HG03571 (cell line): ENCODE measurements at regions not wholly inside any gene's neighbourhood (a gene's known extent, or its start where the extent isn't known, plus 50 kb on each side); places are given as distances from the start of the nearest gene placed in this dataset.

Source experiments
- ATAC-seq: cut with Tn5 transposase; IDR thresholded peaks from one replicate; pipeline ENCODE4 v1.9.1; 2021; ENCODE audit not compliant: unreplicated experiment

GRCh38 chr10:128280271-128280670 is 154.0 kb upstream of the MKI67 start:
- no peak for ATAC-seq

GRCh38 chr10:128281343-128281742 is 155.1 kb upstream of the MKI67 start:
- no peak for ATAC-seq

- ATAC-seq = no peak
Measured at GRCh38 chr10:128281861-128282260, 155.6 kb upstream of the MKI67 start.

- no peak for ATAC-seq
Measured at GRCh38 chr10:128286141-128286761, 160.0 kb upstream of the MKI67 start.

GRCh38 chr10:128286762-128287500 is 160.7 kb upstream of the MKI67 start:
- no peak for ATAC-seq

GRCh38 chr10:128287921-128288320 is 161.7 kb upstream of the MKI67 start:
- ATAC-seq = no peak

GRCh38 chr10:128289621-128290020 is 163.4 kb upstream of the MKI67 start:
- no peak for ATAC-seq

- no peak for ATAC-seq
Measured at GRCh38 chr10:128295003-128295402, 168.8 kb upstream of the MKI67 start.

- ATAC-seq = no peak
Measured at GRCh38 chr10:128296253-128297007, 170.2 kb upstream of the MKI67 start.

GRCh38 chr10:128297709-128298378 is 171.6 kb upstream of the MKI67 start:
- ATAC-seq = no peak

GRCh38 chr10:128298587-128298986 is 172.4 kb upstream of the MKI67 start:
- ATAC-seq = no peak

- no peak for ATAC-seq
Measured at GRCh38 chr10:128300290-128300824, 174.1 kb upstream of the MKI67 start.

GRCh38 chr10:128301051-128301450 is 174.8 kb upstream of the MKI67 start:
- ATAC-seq = no peak

- ATAC-seq = no peak
Measured at GRCh38 chr10:128302808-128303207, 176.6 kb upstream of the MKI67 start.

- no peak for ATAC-seq
Measured at GRCh38 chr10:128304271-128304670, 178.0 kb upstream of the MKI67 start.

GRCh38 chr10:128305601-128306345 is 179.6 kb upstream of the MKI67 start:
- ATAC-seq = no peak

GRCh38 chr10:128306535-128306934 is 180.3 kb upstream of the MKI67 start:
- no peak for ATAC-seq

- no peak for ATAC-seq
Measured at GRCh38 chr10:128306966-128307365, 180.7 kb upstream of the MKI67 start.

- no peak for ATAC-seq
Measured at GRCh38 chr10:128307820-128308219, 181.6 kb upstream of the MKI67 start.

- no peak for ATAC-seq
Measured at GRCh38 chr10:128310971-128311658, 184.9 kb upstream of the MKI67 start.
